PFSK-1 (cell line): ENCODE measurements at regions not wholly inside any gene's neighbourhood (a gene's known extent, or its start where the extent isn't known, plus 50 kb on each side); places are given as distances from the start of the nearest gene placed in this dataset.

Experiments
- SIN3A ChIP-seq: IDR thresholded peaks from 2 replicates; pipeline ENCODE4 v1.6.1; 2012; ENCODE audit warnings: mild to moderate bottlenecking, low read length, moderate library complexity, borderline replicate concordance; ENCODE audit not compliant: insufficient read depth
- TF ChIP-seq, protein P1 (sequence below), 2 experiments: IDR thresholded peaks; 2 replicates each; pipeline versions ENCODE4 v1.6.1 to v1.8.0; 2011 to 2012; ENCODE audit warnings: low read depth in 2 of 2, low read length in 2 of 2, control low read depth in 1 of 2, inconsistent platforms in 1 of 2, mild to moderate bottlenecking in 1 of 2, moderate library complexity in 1 of 2; ENCODE audit not compliant: insufficient read depth in 1 of 2

- TF ChIP-seq, protein P1, sequence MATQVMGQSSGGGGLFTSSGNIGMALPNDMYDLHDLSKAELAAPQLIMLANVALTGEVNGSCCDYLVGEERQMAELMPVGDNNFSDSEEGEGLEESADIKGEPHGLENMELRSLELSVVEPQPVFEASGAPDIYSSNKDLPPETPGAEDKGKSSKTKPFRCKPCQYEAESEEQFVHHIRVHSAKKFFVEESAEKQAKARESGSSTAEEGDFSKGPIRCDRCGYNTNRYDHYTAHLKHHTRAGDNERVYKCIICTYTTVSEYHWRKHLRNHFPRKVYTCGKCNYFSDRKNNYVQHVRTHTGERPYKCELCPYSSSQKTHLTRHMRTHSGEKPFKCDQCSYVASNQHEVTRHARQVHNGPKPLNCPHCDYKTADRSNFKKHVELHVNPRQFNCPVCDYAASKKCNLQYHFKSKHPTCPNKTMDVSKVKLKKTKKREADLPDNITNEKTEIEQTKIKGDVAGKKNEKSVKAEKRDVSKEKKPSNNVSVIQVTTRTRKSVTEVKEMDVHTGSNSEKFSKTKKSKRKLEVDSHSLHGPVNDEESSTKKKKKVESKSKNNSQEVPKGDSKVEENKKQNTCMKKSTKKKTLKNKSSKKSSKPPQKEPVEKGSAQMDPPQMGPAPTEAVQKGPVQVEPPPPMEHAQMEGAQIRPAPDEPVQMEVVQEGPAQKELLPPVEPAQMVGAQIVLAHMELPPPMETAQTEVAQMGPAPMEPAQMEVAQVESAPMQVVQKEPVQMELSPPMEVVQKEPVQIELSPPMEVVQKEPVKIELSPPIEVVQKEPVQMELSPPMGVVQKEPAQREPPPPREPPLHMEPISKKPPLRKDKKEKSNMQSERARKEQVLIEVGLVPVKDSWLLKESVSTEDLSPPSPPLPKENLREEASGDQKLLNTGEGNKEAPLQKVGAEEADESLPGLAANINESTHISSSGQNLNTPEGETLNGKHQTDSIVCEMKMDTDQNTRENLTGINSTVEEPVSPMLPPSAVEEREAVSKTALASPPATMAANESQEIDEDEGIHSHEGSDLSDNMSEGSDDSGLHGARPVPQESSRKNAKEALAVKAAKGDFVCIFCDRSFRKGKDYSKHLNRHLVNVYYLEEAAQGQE (IDR thresholded peaks at IDR 0.05; ENCODE audit: insufficient read depth in 1 of 2, low read depth in 2 of 2, low read length in 2 of 2): no peak
- TF ChIP-seq SIN3A: no peak
Observed at GRCh38 chr1:79744746-79745145, 738.2 kb upstream of the ADGRL4 start.
